ENCODE measurements at regions not wholly inside any gene's neighbourhood (a gene's known extent, or its start where the extent isn't known, plus 50 kb on each side); places are given as distances from the start of the nearest gene placed in this dataset.

DNA sequence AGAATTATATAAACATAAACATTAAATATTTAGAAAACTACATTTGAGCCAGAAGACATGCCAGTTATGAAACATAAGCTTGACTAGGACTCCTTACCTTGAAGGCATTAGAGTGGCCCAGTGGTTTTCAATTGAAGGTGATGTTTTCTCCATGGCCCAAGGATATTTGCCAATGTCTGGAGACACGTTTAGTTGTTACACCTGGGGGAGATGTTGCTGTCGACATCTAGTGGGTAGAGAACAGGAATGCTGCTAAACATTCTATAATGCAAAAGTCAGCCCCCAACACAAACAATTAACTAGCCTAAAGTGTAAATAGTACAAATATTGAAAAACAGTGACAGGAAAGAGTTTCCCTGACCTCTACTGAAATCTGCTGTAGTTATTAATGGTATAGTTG, 200.9 kb upstream of the HS3ST5 start:
- DNase-seq (ENCODE audit: low read depth) = no peak

DNA sequence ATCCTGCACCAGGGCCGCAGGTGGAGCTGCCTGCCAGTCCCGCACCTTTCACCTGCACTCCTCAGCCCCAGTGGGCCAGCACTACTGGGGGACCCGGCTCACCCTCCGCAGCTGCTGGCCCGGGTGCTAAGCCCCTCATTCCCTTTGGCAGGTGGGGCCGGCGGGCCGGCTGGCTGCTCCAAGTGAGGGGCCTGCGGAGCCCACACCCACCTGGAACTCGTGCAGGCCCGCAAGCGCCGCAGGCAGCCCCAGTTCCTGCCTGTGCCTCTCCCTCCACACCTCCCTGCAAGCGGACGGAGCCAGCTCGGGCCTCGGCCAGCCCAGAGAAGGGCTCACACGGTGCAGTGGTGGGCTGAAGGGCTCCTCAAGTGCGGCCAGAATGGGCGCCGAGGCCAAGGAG, 199.0 kb upstream of the HS3ST5 start:
- no peak for DNase-seq (ENCODE audit: low read depth)

DNA sequence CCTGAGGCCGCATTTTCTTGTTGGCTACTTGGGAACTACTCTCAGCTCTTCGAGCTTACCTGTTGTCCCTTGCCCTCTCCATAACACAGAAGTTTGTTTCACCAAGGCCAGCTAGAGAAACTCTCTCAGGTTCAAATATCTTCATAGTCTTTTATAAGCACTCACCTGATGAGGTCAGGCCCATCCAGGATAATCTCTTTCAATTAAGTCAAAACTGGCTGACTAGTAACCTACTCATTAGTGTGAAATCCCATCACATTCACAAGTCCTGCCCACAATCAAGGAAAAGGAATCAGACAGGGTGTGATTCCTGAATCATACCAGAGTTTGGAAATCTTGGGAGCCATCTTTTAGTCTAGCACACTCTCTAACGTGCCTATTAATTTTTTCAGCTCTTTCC, 195.2 kb upstream of the HS3ST5 start:
- no peak for DNase-seq (ENCODE audit: low read depth)

DNA sequence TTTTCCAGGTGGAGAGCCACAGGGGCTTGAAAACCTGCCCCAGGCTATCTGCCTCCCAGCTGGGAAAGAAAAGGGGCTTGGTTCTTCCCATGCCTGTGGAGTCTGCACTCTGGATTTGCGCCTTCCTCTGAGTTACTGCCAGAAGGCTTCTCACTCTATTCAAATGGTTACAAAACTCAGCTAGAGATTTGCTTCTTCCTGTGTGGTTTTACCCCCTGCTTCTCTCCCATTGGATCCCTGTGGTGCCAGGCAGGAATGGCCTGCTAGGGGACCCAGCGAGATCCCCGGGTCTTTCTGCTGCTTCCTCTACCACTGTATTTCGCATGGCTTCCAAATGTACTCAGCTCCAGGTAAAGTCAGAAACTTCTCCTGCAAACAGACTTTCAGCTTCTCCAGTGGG, 192.0 kb upstream of the HS3ST5 start:
- no peak for DNase-seq (ENCODE audit: low read depth)

DNA sequence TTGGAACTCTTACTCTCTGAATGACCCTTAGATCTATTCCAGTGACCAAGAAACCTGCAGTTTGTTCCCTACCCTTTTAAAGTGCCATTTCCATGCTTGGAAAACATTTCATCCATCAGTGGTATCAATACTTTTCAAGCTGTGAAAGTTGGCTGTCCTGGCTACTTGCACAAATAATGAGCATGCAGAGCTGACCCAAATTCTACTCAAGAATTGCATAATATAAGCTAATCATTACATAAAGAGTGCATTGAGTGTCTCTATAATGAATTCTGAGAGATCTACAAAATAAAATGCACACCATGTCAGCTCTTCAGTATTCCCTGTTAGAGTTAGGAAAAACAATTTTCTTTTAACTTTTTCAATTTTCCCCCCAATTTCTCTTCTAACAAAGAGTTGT, 181.3 kb upstream of the HS3ST5 start:
- DNase-seq (ENCODE audit: low read depth) = no peak

DNA sequence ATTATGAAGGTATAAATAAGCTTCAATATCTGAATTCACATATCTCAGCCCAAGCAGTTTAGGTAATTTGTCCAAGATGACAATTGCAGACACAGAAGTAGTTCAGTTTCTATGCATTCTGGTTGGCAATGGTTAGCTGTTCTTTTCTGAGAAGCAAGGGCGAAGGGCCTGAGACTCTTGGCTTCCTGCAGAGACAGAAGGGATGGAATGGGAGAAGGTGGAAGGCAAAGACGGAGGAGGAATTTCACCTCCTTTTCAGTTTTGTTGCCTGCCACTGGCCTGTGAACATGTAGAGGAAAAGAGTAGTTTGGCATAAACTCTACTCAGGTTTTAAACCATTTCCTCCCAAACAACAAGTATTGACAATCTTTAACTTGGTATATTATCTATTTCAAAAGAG, 180.7 kb upstream of the HS3ST5 start:
- DNase-seq (ENCODE audit: low read depth) = no peak

DNA sequence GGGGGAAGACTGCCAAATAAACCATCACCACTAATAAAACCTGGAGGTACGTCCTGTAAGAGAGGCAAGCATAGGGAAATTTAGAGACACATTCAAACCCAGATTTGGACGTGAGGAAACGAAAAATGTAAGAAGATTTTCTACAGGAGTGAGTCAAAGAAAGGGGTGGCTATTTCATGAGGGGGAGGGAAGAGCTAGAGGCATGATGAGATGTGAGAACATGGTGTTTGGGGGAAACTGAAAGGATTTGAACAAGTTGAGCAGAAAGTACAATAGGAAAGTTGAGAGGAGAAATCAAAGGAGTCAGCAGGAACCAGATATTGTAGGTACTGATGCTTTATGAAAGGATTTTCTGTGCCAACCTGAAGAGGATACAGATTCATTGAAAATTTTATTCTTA, 179.1 kb upstream of the HS3ST5 start:
- DNase-seq (ENCODE audit: low read depth) = no peak

DNA sequence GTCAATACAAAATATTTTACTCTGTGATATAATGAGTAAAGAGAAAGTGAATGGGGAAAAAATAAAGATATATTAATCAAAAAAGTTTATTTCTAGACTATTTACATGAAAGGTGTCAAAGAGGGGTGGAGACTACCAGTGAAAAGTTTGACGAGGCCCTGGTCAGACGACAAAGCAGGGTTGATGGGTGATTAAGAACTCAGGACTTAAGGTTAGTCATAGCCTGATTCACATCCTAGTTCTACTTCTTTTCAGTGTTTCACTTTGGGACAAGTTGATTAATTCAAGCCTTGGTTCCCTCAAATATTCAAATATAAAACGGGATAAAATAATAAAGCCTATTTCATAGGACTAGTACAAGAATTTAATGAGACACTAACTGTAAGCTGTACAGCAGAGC, 178.2 kb upstream of the HS3ST5 start:
- no peak for DNase-seq (ENCODE audit: low read depth)

DNA sequence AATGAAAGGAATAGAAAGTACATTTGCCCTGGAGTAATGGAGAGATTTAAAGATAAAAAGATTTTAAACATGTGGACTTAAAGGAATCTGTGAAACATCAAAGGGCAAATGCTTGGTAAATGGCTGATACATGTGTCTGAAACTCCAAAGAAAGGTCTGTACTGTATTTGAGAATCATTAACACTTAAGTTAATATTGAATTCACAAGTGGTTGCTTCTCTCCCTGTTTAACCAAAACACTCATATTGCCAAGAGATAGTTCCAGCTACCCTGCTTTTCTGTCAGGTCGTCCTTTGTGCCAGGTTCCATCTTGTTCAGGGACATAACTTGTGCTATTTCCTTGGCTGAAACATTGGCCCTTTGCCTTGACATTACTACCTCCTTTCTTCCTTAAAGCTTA, 171.3 kb upstream of the HS3ST5 start:
- DNase-seq (ENCODE audit: low read depth) = no peak

DNA sequence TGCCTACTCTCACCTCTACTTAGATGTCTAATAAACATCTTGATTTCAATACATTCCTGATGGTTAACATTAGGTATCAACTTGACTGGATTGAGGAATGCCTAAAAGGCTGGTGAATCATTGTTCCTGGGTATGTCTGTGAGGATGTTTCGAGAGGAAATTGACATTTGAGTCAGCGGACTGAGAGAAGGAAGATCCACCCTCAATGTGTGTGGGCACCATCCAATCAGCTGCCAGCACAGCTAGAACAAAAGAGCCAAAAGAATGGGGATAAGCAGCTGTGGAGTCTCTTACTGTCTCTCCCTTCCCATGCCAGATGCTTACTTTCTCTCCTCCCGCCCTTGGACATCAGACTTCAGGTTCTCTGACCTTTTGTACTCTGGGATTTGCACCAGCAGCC, 128.6 kb upstream of the HS3ST5 start:
- DNase-seq (ENCODE audit: low read depth) = no peak

DNA sequence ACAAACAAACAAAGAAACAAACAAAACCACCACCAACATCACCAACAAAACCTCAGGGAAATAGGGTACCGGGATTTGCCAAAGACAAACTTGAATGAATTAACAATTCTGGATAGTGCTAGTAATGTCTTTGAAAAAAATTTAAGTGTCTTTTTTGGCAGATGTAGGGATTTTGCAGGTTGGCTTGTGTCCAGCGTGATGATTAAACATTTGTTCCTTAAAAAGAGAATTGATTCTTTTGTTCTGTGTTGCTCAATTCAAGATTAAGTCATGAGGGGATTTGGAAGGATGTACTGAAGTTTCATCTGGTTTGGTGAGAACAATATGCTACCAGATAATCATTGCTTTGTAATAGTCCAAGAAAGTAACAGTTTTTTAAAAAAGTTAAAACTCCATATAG, 125.1 kb upstream of the HS3ST5 start:
- no peak for DNase-seq (ENCODE audit: low read depth)

DNA sequence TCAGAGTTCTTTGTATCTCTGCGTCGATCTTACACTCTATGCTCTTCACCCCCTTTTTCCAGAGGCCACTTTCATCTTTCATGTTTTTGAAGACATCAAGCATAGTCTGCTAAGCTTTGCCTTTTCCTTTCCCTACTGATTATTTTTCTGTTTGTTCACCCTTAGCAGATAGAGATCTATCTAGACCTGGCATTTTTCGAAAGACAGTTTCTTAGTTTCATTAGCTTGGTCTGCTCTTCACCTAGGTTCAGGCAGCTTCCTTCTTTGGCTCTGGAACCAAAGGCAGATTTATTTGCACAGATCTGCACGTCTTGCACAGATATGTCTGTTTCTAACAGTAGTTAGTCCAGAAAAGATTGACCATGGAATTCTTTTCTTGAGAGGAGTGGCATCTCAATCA, 122.7 kb upstream of the HS3ST5 start:
- DNase-seq (ENCODE audit: low read depth) = no peak

DNA sequence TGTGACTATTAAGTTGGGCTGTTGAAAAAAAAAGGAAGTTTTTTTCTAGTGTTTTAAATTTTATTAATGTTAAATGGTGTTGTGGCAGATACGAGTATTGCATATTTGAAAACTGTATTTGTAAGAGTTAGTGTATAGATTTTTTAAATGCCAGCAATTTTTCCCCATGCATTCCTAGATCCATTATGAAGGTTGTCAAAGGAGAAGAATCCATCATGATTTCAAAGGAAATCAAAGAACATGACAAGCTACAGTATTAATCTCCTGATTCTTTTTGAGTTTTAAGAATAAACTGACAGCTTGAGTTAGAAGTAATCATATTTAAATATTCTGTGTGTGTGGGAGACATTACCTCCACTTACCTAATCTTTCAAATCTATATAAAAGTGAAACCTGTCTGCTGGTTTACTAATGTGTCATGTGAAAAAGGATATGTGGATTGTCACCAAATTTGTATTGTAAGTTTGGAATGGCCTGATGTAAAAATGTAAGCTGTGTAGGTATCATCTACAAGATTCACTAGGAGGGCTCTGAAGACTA, 111.0 kb upstream of the HS3ST5 start:
- DNase-seq (ENCODE audit: low read depth) = no peak

DNA sequence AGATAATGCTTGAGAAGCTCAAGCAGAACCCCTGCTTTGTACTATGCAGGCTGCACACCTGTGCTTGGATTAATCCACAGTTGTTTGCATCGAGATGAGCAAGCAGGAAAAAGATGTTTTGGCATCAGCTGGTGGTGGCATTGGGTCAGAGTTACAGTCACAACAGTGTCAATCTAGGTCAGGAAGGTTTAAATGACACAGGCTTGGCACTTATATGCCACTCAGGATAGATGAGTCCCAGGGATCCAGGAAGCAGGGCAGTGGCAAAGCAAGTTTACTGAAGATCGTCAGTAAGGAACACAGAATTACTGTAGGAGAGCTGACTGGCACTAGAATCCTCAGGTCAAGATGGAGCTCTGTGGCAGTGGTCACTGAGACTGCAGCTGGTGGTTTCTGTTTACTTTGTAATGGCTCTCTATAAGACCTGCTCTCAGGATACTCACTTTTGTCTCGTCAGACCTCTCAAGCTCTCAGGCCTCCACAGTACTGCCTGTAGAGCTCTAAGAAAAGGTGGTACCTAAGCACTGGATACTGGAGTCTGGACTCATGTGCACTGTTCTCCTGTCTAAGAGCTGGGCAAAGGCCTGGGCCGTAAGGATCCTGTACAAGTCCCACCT, 110.1 kb upstream of the HS3ST5 start:
- no peak for DNase-seq (ENCODE audit: low read depth)

DNA sequence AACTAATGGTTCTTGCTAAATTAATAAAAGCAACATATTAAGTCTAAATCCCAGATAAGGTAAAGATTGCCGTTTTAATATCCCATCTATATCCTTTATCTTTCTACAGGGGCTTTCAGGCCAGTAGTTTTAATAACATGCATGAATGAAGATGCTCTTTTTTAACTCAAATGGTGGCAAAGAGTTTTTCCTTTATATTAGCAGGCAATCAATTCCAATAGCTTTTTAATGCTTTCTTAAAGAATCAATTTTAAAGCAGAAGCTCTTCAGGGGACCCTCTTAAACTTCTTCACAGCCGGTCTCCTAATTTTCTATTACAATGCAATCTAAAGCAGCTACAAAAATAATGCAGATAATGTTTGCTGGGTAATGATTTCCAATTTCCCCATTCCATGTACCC, 107.8 kb upstream of the HS3ST5 start:
- DNase-seq (ENCODE audit: low read depth) = no peak

DNA sequence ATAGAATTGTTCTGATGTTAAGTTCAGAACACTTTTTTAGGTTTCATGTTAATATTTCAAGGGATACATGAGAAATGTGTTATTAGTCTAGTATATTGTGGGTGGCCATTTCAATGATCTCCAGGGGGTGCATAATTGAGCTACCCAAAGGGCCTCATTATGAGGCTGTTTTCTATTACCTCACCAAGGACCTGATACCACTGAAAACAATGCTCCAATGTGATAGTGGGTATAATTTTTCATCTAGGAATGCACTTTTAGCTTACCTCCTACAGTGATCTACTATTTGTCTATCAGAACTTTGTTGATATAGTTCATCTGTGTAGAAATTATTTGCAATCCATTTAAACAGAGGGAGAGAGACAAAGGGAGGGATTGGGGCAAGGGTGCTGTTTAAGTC, 106.8 kb upstream of the HS3ST5 start:
- no peak for DNase-seq (ENCODE audit: low read depth)

DNA sequence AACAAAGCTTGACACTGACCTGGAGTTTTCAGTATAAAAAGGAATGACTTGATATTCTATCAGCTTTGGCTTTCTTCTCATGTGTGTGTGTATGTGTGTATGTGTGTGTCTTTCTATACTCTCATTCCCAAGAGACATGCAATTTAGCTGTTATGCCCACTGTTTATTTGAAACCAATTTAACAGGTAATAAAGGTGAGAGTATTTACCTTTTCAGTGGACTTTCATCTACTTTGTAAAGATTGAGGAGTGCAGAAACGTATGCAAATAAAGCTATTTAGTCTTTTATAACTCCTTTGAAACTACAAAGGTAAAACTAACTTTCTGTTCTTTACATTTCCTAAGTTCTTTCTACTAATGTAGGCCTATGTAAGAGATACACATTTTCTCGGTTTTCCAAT, 103.5 kb upstream of the HS3ST5 start:
- no peak for DNase-seq (ENCODE audit: low read depth)

DNA sequence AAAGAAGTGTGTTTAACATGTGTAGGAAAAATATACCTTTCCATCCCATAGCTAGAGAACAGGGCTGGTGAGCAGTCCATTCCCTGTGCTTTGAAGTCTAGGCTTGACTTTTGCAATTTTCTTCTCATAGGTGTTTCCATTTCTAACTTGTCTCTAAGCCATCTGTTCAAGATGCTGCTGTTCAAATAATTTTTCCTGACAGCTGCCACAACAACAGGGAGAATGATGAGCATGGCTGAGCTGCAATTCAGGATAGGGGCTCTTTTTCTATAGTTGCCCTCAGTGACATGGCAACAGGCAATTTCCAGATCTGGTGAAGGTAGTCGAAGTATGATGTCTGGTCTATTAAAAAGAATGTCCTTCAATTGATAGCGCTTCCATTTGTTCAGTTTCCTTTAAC, 103.0 kb upstream of the HS3ST5 start:
- no peak for DNase-seq (ENCODE audit: low read depth)

DNA sequence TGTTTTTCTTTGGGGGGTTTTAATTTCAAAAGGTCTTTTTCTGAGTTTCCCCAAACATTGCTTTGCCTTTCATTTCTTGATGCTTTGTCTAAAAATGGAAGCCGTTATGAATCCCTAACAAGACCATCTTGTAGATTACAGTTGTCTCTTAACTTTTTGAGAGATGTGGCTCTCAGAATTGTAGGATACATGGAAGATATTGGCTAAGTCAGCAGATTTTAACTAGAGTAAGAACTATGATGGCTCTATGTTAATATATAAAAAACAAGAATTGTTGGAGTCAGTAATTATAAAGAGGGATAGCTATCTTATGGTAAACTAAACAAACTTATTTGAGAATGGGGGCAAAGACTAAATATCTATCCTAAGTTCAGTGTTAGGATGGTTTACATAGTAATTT, 96.6 kb upstream of the HS3ST5 start:
- no peak for DNase-seq (ENCODE audit: low read depth)

DNA sequence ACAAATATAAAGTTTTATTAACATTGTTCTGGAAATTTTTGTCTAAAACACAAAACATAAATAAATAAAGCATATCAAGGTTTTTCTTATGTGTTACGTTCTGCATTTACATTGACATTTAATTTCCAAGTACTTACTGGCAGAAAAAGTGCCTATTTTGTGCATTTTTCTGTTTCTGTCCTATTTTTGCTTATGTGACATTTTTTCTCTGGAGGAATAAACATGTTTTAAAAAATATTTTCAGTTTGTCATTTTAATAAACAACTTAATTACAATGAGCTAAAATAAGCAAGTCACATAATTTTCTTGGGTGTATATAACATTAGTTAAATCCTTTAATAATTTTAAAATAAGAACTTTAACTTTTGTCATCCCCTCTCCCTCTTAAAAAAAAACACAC, 94.4 kb upstream of the HS3ST5 start:
- DNase-seq (ENCODE audit: low read depth) = no peak

DNA sequence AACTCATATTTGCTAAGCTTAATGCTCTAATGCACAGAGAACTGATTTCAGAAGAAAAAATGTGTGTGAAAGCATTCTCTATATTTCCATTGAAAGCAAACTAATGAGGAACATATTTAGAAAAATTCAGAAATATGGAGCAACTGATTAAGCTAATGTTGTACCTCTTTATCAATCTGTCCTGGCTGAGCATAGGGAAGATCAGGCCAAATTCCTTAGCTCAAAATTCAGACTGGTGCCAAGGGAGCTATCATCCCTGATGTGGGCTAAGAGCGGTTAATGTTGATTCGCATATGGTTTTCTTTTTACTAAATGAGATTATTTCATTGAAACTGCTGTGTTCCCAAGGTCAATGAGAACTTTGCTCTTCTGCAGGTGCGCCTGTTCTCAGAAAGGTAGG, 93.9 kb upstream of the HS3ST5 start:
- no peak for DNase-seq (ENCODE audit: low read depth)

DNA sequence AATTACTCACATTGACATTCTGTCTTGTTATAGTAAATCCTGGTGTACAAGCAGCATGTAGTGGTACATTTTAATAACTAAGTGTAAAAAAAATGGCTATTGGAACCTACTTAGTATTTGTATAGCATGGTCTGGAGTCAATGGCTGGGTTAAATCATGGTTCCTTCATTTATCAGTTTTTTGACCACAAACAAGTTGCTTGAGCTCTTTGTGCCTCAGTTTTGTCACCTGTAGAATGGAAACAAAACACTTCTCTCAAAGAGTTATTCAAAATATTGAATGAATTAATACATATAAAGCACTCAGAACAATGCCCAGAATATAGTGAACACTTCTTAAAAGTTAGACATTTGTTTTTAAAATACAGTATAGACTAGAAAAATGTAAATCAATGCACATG, 93.2 kb upstream of the HS3ST5 start:
- no peak for DNase-seq (ENCODE audit: low read depth)

DNA sequence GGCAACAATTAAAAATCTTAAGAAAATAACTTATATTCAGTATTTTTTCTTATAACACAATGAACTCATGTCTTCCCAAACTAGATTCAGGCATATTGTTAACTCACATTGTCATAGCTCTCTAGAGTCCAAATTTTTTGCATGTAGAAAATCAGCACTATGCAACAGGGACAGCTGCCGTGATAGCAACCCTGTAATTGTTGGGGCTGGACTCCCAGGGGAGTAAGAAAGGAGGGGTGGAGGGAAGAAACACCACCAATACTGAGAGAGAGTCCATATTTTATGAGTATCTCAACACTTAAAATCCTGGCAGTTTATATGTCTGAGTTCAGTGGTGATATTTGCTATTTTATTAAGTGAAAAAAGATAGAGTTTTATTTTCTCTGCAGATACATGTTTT, 89.6 kb upstream of the HS3ST5 start:
- DNase-seq (ENCODE audit: low read depth) = no peak

DNA sequence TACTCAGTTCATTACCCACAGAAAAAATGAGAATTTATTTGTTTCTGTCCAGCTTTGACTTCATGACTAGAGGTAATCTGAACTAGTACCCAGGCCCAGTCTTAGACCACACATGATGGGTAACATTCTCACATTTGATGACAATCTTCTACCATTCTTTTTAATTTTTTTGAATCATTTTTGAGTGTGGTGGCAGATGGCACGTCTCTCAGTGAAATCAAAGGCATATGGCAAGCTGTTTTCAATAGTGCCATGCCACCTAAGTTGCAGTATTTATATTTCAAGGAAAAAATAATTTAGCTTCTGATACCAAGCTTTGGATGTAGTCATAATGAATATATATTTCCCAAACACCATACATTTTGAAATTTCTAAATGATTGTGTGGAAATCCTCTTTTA, 88.8 kb upstream of the HS3ST5 start:
- DNase-seq (ENCODE audit: low read depth) = no peak
